Activated naive CD8-positive, alpha-beta T cell treated with anti-CD3 and anti-CD28 coated beads, Interleukin-2, amount 10 ng/mL, durations not matched to agents 7 days and 5 days (primary cell): ENCODE measurements at regions not wholly inside any gene's neighbourhood (a gene's known extent, or its start where the extent isn't known, plus 50 kb on each side); places are given as distances from the start of the nearest gene placed in this dataset.

Experiments
- ATAC-seq: fragments of 150-1000 bp; cut with Tn5 transposase; one replicate; pipeline ENCODE4 v1.10.0; 2021; ENCODE audit warnings: low read depth, moderate library complexity
- POLR2A ChIA-PET: fragments of 350-600 bp; sonication (Branson Sonifier 250); formaldehyde crosslinking; loops from one replicate; lab custom pipeline; 2021; ENCODE audit warnings: antibody characterized with exemption; lab: Charles Lee
- DNase-seq: peaks from one replicate; pipeline ENCODE4 v3.0.0; 2021
- H3K27ac Mint-ChIP-seq: one replicate; pipeline ENCODE4 v1.8.0; 2022; ENCODE audit warnings: mild to moderate bottlenecking, mixed read lengths
- H3K27me3 Mint-ChIP-seq: one replicate; pipeline ENCODE4 v1.8.0; 2022; ENCODE audit warnings: mild to moderate bottlenecking, moderate library complexity, mixed read lengths
- H3K36me3 Mint-ChIP-seq: one replicate; pipeline ENCODE4 v1.8.0; 2021; ENCODE audit warnings: mild to moderate bottlenecking, mixed read lengths
- H3K4me1 Mint-ChIP-seq: one replicate; pipeline ENCODE4 v1.8.0; 2021; ENCODE audit warnings: mixed read lengths
- H3K4me3 Mint-ChIP-seq: one replicate; pipeline ENCODE4 v1.8.0; 2022; ENCODE audit warnings: mild to moderate bottlenecking, moderate library complexity, mixed read lengths
- H3K9me3 Mint-ChIP-seq: one replicate; pipeline ENCODE4 v1.8.0; 2021; ENCODE audit warnings: mixed read lengths

DNA sequence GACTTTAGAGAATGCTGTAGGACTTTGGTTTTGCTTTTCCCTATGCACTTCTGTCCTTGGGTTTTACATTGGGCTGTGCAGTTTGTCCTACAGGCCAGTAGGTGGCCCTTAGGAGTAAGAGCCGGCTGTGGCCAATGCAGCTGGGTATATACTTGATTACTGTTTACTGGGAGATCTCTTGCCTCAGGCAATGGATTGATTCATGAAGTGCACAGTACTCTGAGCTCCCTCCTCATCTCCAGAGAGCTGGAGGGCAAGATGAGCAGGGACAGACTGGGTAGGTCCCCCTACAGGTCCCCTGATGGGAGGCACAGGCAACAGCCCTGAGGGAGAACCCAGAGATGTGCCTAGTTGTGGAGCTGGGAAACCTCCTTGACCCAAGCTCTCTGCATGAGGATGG, 103.8 kb upstream of the QRFPR start:
- no peaks in the 10 kb centered on the region for H3K4me1 Mint-ChIP-seq
- H3K4me3 Mint-ChIP-seq = no peak overlapping the region
- H3K9me3 Mint-ChIP-seq = no peaks in the 10 kb centered on the region
- H3K36me3 Mint-ChIP-seq = no peaks in the 10 kb centered on the region
- no peak overlapping the region for H3K27ac Mint-ChIP-seq
- POLR2A ChIA-PET = no interaction called here
- H3K27me3 Mint-ChIP-seq = peaks cover 18% of the 10 kb centered on the region
- ATAC-seq (peak; percentile 65), DNase-seq (no peak)

DNA sequence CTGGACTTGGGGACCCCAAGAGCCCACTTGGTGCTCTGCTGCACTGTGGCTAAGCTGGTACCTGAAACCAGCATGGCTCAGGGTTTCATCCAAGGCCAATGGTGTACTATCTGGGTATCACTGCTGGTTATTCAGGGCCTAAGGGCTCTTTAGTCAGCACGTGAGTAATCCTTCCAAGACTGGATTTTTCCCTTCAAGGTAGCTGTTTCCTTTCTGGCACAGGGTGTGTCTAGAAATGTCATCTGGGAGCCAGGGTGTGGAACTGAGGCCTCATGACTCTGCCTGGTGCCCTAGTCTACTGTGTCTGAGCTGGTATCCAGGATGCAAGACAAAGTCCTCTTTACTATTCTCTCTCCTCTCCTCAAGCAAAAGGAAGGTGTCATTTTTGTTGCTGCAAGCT, 99.0 kb upstream of the QRFPR start:
- Mint-ChIP-seq H3K9me3 (no peaks in the 10 kb centered on the region), H3K4me1 (no peaks in the 10 kb centered on the region), H3K27me3 (peaks cover 19% of the 10 kb centered on the region), H3K4me3 (no peak overlapping the region), H3K27ac (no peak overlapping the region), H3K36me3 (no peaks in the 10 kb centered on the region)
- POLR2A ChIA-PET = no interaction called here
- ATAC-seq (no peak), DNase-seq (no peak)

DNA sequence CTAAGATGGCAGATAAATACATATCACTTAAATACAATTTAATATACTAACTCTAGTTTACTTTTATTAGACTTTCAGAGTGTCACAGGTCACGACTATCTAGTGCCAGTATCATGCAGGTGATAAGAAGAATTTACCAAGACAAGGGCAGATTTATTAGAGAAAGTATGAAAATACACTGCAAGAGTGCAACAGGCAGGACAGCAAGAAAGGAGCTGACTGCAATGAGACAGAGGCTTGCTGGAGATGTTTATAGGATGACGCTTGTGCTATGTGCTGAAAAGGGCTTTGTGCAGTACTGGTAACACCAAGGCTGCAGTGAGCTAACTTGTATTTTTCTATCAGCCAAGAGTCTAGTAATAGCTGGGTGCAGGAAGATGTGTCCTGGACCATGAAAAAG, 96.7 kb upstream of the QRFPR start:
- H3K27me3 Mint-ChIP-seq = peaks cover 9% of the 10 kb centered on the region
- DNase-seq (no peak), ATAC-seq (no peak)
- POLR2A ChIA-PET = no interaction called here
- peaks cover 2% of the 10 kb centered on the region for H3K36me3 Mint-ChIP-seq
- peaks cover 2% of the 10 kb centered on the region for H3K4me1 Mint-ChIP-seq
- no peak overlapping the region for H3K4me3 Mint-ChIP-seq
- no peak overlapping the region for H3K27ac Mint-ChIP-seq
- H3K9me3 Mint-ChIP-seq = no peaks in the 10 kb centered on the region

DNA sequence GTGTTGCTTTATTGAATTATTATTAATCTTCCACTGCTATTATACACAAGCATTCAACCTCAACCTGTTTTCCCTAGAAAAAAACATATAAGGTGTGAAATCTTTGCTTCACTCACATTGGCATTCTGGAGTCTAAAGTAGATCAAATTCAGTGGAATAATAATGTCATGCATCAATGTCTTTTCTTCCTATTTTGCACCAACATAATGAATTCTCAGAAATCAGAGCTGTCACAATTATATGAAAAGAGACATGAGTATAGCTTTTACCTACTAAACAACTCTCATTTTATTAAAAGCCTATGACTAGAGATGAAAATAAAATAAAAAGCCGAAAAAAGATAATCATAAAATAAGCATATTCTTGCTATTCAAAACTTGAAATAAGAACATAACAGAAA, 96.3 kb upstream of the QRFPR start:
- H3K27ac Mint-ChIP-seq = no peak overlapping the region
- H3K9me3 Mint-ChIP-seq = no peaks in the 10 kb centered on the region
- POLR2A ChIA-PET = no interaction called here
- peaks cover 2% of the 10 kb centered on the region for H3K36me3 Mint-ChIP-seq
- ATAC-seq = no peak
- DNase-seq = no peak
- H3K27me3 Mint-ChIP-seq = peaks cover 5% of the 10 kb centered on the region
- H3K4me1 Mint-ChIP-seq = peaks cover 4% of the 10 kb centered on the region
- no peak overlapping the region for H3K4me3 Mint-ChIP-seq

DNA sequence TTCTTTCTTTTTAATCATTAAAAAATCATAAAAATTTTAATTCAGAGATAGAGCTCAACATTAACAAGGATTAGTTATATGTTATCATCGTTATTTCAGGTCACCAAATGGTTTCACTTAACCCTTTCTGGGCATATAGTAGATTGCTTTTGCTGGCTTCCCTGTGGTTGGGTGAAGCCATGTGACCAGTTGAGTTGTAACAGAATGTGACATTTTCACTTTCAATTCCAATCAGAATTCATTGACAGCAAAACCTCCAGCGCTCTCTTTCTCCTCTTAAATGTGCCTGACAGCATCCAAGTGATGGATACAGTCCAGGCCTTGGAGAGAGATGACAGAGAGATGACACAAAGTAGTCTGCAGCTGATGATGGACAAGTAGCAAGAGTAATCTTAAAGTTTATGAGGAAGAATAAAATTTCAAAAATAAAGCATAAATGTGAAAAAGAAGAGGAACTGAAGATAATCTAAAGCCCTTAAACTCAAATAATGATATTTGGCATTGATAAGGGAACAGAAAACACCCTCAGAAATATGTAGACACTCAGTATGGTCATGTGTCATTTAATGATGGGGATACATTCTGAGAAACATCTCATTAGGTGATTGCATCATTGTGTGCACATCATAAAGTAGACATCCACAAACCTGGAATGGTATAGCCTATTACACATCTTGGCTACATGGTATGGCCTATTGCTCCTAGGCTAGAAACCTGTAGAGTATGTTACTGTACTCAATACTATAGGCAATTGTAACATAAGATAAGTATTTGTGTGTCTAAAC, 92.3 kb upstream of the QRFPR start:
- POLR2A ChIA-PET = no interaction called here
- H3K9me3 Mint-ChIP-seq = peaks cover 1% of the 10 kb centered on the region
- peaks cover 2% of the 10 kb centered on the region for H3K36me3 Mint-ChIP-seq
- DNase-seq (no peak), ATAC-seq (no peak)
- no peak overlapping the region for H3K4me3 Mint-ChIP-seq
- H3K27me3 Mint-ChIP-seq = no peaks in the 10 kb centered on the region
- peaks cover 4% of the 10 kb centered on the region for H3K4me1 Mint-ChIP-seq
- H3K27ac Mint-ChIP-seq = no peak overlapping the region

DNA sequence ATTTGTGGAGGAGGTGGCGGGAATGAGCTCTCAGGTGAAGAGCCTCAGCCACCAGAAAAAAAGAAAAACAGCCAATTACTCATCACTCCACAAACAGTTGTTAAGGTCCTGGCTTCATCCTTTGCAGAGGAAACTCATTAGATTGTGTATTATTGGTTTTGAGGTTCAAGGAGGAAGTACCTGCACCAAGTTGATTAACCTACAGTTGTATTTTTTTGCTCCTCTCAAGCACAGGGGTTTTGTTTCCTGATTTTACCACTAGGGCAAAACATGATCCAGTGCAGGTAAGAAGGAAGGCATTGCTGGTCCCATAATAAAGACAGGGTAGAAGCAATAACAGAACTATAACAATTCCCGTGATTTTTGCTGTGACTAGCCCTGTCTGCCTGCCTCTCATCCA, 84.0 kb upstream of the QRFPR start:
- Mint-ChIP-seq H3K27ac (no peak overlapping the region), H3K9me3 (peaks cover 1% of the 10 kb centered on the region), H3K36me3 (no peaks in the 10 kb centered on the region), H3K4me1 (peaks cover 4% of the 10 kb centered on the region), H3K4me3 (no peak overlapping the region), H3K27me3 (peaks cover 21% of the 10 kb centered on the region)
- DNase-seq = no peak
- ATAC-seq = no peak
- POLR2A ChIA-PET = no interaction called here

DNA sequence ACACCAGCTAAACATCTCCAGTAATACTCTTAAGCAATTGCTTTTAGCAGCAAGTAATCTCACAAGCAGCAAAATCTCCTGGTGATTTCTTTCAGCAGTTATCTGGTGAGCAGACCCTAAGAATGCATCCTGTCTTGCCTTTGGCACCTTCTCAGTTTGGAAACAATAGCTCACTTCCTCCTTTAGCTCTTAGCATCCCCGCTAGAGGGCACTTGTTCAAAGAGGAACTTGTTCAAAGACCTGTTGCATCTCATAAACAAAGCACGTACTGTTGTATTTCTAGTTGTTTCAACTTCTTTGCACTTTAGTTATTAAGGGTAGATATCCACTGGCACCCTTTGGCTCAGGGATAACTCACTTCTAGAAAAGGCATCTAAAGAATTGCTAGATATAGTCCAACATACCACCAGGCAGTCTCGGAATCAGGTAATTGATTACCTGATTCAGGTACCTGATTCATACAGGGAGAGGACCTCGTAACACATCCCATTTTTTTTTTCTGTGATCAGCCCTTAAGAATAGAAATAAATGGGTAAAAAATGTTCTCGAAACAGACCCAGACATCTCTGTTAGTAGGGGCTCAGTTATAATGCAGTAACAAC, 81.9 kb upstream of the QRFPR start:
- H3K4me1 Mint-ChIP-seq = peaks cover 4% of the 10 kb centered on the region
- peaks cover 1% of the 10 kb centered on the region for H3K9me3 Mint-ChIP-seq
- peak; percentile 93 for ATAC-seq
- no peaks in the 10 kb centered on the region for H3K36me3 Mint-ChIP-seq
- no peak overlapping the region for H3K4me3 Mint-ChIP-seq
- H3K27ac Mint-ChIP-seq = no peak overlapping the region
- no peak for DNase-seq
- POLR2A ChIA-PET = no interaction called here
- H3K27me3 Mint-ChIP-seq = peaks cover 28% of the 10 kb centered on the region

DNA sequence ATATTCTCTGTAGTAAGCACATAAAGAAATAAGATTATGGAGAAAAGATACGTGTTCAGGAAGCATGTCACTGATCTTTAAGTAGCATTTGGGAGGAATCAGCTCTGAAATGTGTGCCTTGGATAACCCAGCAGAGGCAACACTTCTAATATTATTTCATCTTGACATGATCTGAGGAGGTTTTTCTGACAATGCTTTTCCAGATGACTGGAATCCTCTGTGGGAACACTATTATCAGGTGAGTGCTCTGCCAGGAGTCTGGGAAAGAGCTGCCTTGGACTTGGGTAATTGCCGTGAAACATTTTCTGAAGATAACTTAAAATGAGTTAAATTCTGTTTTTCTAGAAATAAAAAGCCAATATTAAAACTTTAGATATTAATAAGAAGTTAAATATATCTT, 78.2 kb upstream of the QRFPR start:
- ATAC-seq (no peak), DNase-seq (no peak)
- Mint-ChIP-seq H3K9me3 (no peaks in the 10 kb centered on the region), H3K27ac (no peak overlapping the region), H3K36me3 (no peaks in the 10 kb centered on the region), H3K27me3 (peaks cover 26% of the 10 kb centered on the region), H3K4me3 (no peak overlapping the region), H3K4me1 (peaks cover 4% of the 10 kb centered on the region)
- POLR2A ChIA-PET = no interaction called here

DNA sequence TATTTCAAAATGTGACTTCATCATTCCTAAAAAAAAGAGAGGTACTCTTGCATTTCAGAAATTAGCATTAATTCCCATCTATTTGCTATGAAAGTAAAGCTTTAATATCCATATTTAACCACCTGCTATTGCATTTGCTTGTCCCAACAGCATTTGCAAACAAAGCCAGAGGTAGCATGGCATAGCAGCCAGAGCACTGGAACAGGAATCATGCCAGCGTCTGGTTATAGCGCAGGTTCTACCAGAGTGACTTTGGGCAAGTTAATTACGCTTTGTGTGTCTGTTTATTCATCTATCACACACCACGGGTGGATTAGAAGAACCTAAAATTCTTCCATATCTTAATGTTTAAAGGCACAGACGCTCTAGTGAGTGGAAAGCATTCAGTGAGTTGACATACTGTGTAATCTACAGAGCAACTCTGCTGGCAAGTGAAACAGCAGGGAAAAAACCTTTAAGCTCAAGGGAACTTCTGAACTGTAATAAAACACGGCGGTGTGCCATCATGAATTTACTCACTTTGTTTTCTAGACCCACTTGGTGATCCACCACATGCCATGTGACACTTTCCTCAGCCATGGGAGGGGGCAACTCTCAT, 76.6 kb upstream of the QRFPR start:
- H3K9me3 Mint-ChIP-seq = no peaks in the 10 kb centered on the region
- H3K4me1 Mint-ChIP-seq = no peaks in the 10 kb centered on the region
- no peak for DNase-seq
- H3K4me3 Mint-ChIP-seq = no peak overlapping the region
- H3K27ac Mint-ChIP-seq = no peak overlapping the region
- no peaks in the 10 kb centered on the region for H3K36me3 Mint-ChIP-seq
- no peak for ATAC-seq
- peaks cover 35% of the 10 kb centered on the region for H3K27me3 Mint-ChIP-seq
- POLR2A ChIA-PET = no interaction called here

DNA sequence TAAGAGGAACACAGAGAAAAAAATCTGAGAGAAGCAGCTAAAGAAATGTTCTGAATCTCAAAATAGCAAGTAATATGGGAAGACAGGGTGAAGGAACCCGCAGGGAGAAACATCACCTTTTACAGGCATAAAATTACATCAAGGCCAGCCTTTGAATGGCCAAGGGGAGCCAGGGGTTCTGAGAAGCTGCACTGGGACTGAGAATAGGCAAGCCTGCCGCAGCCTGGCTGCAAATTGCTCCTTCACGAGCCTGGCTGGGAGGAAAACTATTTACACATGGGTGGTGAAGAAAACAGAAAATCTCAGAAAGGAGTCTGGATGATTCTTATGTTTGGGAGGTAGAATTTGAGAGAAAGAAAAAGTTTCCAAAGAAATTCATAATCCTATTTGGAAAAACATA, 74.5 kb upstream of the QRFPR start:
- Mint-ChIP-seq H3K36me3 (no peaks in the 10 kb centered on the region), H3K9me3 (no peaks in the 10 kb centered on the region), H3K27me3 (peaks cover 40% of the 10 kb centered on the region), H3K4me3 (no peak overlapping the region), H3K27ac (no peak overlapping the region), H3K4me1 (no peaks in the 10 kb centered on the region)
- DNase-seq (no peak), ATAC-seq (no peak)
- POLR2A ChIA-PET = no interaction called here

DNA sequence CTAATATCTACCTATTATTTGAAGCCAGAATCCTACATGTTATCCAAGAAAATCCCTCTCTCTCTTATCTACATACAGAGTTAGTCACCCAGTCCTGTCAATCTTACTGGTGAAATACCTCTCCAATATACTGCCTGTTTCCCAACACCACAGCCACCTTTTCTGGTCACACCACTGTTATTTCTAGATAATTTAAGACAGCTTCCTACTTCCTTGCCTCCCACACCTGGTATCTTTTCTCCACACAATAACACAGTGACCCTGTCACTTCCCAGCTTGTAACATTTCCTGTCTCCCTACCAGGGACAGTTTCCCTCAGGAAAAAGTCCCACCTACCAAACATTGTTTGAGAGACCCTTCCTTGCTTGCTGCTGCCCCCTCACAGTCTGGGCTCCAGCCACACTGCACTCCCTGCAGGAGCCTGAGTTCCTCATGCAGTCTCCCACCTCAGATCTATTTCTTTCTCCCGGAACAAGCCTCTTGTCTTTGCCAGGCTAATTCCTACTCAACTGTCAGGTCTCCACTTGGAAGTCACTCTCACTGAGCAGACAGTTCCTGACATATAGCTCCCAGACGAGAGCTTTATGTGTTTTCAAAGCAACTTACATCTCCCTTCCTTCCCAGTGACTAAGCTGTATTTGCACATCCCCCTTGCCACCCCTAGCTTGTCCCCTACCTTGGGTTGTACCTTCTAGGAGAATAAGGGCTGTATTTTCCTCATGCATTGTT, 73.6 kb upstream of the QRFPR start:
- no peak for DNase-seq
- H3K27me3 Mint-ChIP-seq = peaks cover 40% of the 10 kb centered on the region
- no peak overlapping the region for H3K4me3 Mint-ChIP-seq
- no peaks in the 10 kb centered on the region for H3K9me3 Mint-ChIP-seq
- no peak overlapping the region for H3K27ac Mint-ChIP-seq
- no peak for ATAC-seq
- no peaks in the 10 kb centered on the region for H3K36me3 Mint-ChIP-seq
- POLR2A ChIA-PET = no interaction called here
- no peaks in the 10 kb centered on the region for H3K4me1 Mint-ChIP-seq

DNA sequence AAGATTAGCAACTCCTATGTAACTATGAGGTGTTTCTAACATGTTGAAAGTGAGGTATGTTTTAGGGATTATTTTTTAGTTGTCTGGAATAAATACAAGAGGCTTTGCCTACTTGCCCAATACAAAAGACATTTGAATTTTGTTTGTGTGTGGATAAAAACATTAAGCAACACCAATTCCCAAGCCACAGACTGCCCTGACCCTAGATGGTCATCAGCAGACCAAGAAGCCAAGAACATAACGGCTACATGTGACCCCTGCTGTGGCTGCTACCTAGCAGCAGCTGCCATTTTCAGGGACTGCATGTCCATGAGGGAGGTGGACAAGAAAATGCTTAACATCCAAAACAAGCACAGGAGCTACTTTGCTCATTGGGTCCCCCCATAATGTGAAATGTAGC, 70.5 kb upstream of the QRFPR start:
- DNase-seq = no peak
- Mint-ChIP-seq H3K4me1 (no peaks in the 10 kb centered on the region), H3K9me3 (no peaks in the 10 kb centered on the region), H3K4me3 (no peak overlapping the region), H3K36me3 (no peaks in the 10 kb centered on the region), H3K27ac (no peak overlapping the region), H3K27me3 (peaks cover 31% of the 10 kb centered on the region)
- POLR2A ChIA-PET = no interaction called here
- no peak for ATAC-seq

DNA sequence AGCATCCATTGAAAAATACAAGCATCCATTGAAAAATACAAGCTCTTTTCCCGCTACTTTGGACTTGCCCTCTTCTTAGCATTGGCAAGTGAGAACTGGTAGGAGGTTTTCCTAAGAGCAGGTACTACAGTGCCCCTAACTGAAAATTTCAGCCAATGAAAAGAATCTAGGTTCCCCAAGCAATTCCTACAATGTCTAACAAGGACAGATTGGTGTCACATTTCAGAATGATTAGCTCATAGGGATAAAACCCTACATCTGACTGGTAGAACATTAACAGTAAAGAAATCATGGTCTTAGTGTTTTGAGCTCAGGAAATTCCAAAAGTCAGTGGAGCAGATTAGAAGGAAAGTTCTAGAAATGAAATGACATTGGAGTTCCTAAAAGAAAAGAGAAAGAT, 68.6 kb upstream of the QRFPR start:
- Mint-ChIP-seq H3K27me3 (peaks cover 18% of the 10 kb centered on the region), H3K9me3 (no peaks in the 10 kb centered on the region), H3K36me3 (no peaks in the 10 kb centered on the region), H3K4me1 (no peaks in the 10 kb centered on the region), H3K4me3 (no peak overlapping the region), H3K27ac (no peak overlapping the region)
- DNase-seq = no peak
- ATAC-seq = no peak
- POLR2A ChIA-PET = no interaction called here

DNA sequence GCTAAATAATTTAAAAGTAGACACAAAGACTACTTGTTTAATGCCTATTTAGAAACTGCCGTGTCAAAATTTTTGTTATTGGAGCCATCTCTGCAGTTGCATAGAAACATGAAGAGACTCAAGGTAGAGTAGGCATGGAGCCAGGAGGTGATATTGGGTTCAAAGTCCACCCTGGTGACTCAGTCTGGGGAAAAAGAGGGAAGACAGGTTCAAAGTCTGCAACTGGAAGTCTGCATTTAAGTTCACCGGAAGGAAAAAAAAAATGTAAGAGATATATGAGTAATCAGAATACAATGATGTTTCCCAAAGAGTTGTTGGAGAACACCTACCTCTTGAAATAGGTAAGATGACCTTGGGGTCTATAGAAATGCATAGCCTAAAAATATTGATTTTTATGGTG, 67.4 kb upstream of the QRFPR start:
- POLR2A ChIA-PET = no interaction called here
- H3K36me3 Mint-ChIP-seq = no peaks in the 10 kb centered on the region
- no peak overlapping the region for H3K27ac Mint-ChIP-seq
- peaks cover 17% of the 10 kb centered on the region for H3K27me3 Mint-ChIP-seq
- peaks cover 2% of the 10 kb centered on the region for H3K9me3 Mint-ChIP-seq
- H3K4me3 Mint-ChIP-seq = no peak overlapping the region
- no peaks in the 10 kb centered on the region for H3K4me1 Mint-ChIP-seq
- ATAC-seq (no peak), DNase-seq (no peak)
